ENCODE measurements at regions not wholly inside any gene's neighbourhood (a gene's known extent, or its start where the extent isn't known, plus 50 kb on each side); places are given as distances from the start of the nearest gene placed in this dataset.

- no peak for DNase-seq
Measured at GRCh38 chr20:11820838-11821237, 96.9 kb upstream of the BTBD3 start.

GRCh38 chr20:11822540-11822794 is 95.2 kb upstream of the BTBD3 start:
- no peak for DNase-seq

GRCh38 chr20:11826334-11826733 is 91.4 kb upstream of the BTBD3 start:
- no peak for DNase-seq

GRCh38 chr20:11832397-11832796 is 85.3 kb upstream of the BTBD3 start:
- DNase-seq = no peak

- DNase-seq = no peak
Measured at GRCh38 chr20:11832851-11833250, 84.8 kb upstream of the BTBD3 start.

- no peak for DNase-seq
Measured at GRCh38 chr20:11833825-11834224, 83.9 kb upstream of the BTBD3 start.

GRCh38 chr20:11838076-11838636 is 79.5 kb upstream of the BTBD3 start:
- no peak for DNase-seq

GRCh38 chr20:11841972-11842461 is 75.7 kb upstream of the BTBD3 start:
- DNase-seq = no peak

GRCh38 chr20:11843289-11843688 is 74.4 kb upstream of the BTBD3 start:
- no peak for DNase-seq

- DNase-seq = no peak
Measured at GRCh38 chr20:11844691-11845090, 73.0 kb upstream of the BTBD3 start.

- DNase-seq = no peak
Measured at GRCh38 chr20:11845340-11845739, 72.4 kb upstream of the BTBD3 start.

GRCh38 chr20:11846131-11846530 is 71.6 kb upstream of the BTBD3 start:
- DNase-seq = no peak

GRCh38 chr20:11847827-11848226 is 69.9 kb upstream of the BTBD3 start:
- DNase-seq = no peak

GRCh38 chr20:11849270-11849915 is 68.3 kb upstream of the BTBD3 start:
- DNase-seq = no peak

GRCh38 chr20:11849976-11850670 is 67.6 kb upstream of the BTBD3 start:
- no peak for DNase-seq

- DNase-seq = no peak
Measured at GRCh38 chr20:11850901-11851300, 66.8 kb upstream of the BTBD3 start.

GRCh38 chr20:11851646-11852045 is 66.0 kb upstream of the BTBD3 start:
- DNase-seq = no peak

GRCh38 chr20:11852189-11852588 is 65.5 kb upstream of the BTBD3 start:
- no peak for DNase-seq

GRCh38 chr20:11852811-11853210 is 64.9 kb upstream of the BTBD3 start:
- DNase-seq = no peak

GRCh38 chr20:11853359-11853758 is 64.3 kb upstream of the BTBD3 start:
- DNase-seq = no peak

GRCh38 chr20:11861479-11861878 is 56.2 kb upstream of the BTBD3 start:
- DNase-seq = no peak

GRCh38 chr20:11867291-11867919 is 50.3 kb upstream of the BTBD3 start:
- DNase-seq = no peak

Measured in cerebellar nuclear complex (tissue), 1 donor.